SU-DHL-6 (cell line): ENCODE measurements at regions not wholly inside any gene's neighbourhood (a gene's known extent, or its start where the extent isn't known, plus 50 kb on each side); places are given as distances from the start of the nearest gene placed in this dataset.

Experiments
- H2AFZ ChIP-seq: fragments of 200-600 bp; sonication (generic); 2 replicates; pipeline ENCODE4 v1.6.1; 2014; ENCODE audit warnings: low read depth, mild to moderate bottlenecking, moderate library complexity, mixed read lengths, antibody characterized with exemption, low read length; ENCODE audit not compliant: severe bottlenecking
- H3F3A ChIP-seq: fragments of 200-600 bp; shearing (Covaris generic); 2 replicates; pipeline ENCODE4 v1.6.0; 2016; ENCODE audit warnings: antibody characterized with exemption, mild to moderate bottlenecking; ENCODE audit not compliant: insufficient read depth
- H3K27ac ChIP-seq: fragments of 200-600 bp; sonication (generic); 2 replicates; pipeline ENCODE4 v1.5.1; 2016; ENCODE audit warnings: low read depth, mild to moderate bottlenecking, low read length, moderate library complexity, mixed read lengths
- H3K27me3 ChIP-seq: fragments of 200-600 bp; sonication (generic), shearing (Covaris generic); 2 replicates; pipeline ENCODE4 v1.6.0; 2014; ENCODE audit warnings: mild to moderate bottlenecking, low read length
- H3K36me3 ChIP-seq: fragments of 200-600 bp; sonication (generic); 2 replicates; pipeline ENCODE4 v1.6.1; 2014; ENCODE audit warnings: mild to moderate bottlenecking, low read length, mixed read lengths
- H3K4me2 ChIP-seq: fragments of 300-600, 200-600 bp; shearing (Covaris generic), sonication (generic); 2 replicates; pipeline ENCODE4 v1.6.0; 2014; ENCODE audit warnings: low read length, low read depth, mild to moderate bottlenecking; ENCODE audit not compliant: poor library complexity, severe bottlenecking
- H3K4me3 ChIP-seq: fragments of 200-600 bp; sonication (generic); 2 replicates; pipeline ENCODE4 v1.5.1; 2014; ENCODE audit warnings: antibody characterized with exemption, low read length, mild to moderate bottlenecking, mixed read lengths; ENCODE audit not compliant: insufficient read depth, poor library complexity, severe bottlenecking
- H3K79me2 ChIP-seq: fragments of 200-600 bp; sonication (generic); 2 replicates; pipeline ENCODE4 v1.6.1; 2014; ENCODE audit warnings: mild to moderate bottlenecking, low read length, moderate library complexity; ENCODE audit not compliant: insufficient read depth
- H3K9ac ChIP-seq: fragments of 200-600 bp; sonication (generic); 2 replicates; pipeline ENCODE4 v1.7.0; 2014; ENCODE audit warnings: mild to moderate bottlenecking, low read length
- H3K9me2 ChIP-seq: fragments of 200-600 bp; sonication (generic); replicated peaks from 2 replicates; pipeline ENCODE4 v1.6.1; 2014; ENCODE audit warnings: low read length; ENCODE audit not compliant: insufficient read depth
- H3K9me3 ChIP-seq: fragments of 200-600 bp; sonication (generic); 2 replicates; pipeline ENCODE4 v1.6.1; 2014; ENCODE audit warnings: low read length, mixed read lengths; ENCODE audit not compliant: insufficient read depth
- H4K20me1 ChIP-seq: fragments of 200-600 bp; sonication (generic); 2 replicates; pipeline ENCODE4 v1.6.1; 2014; ENCODE audit warnings: low read depth, mild to moderate bottlenecking, antibody characterized with exemption, low read length, moderate library complexity, mixed read lengths
- EZH2phosphoT487 ChIP-seq: fragments of 200-600 bp; sonication (generic), shearing (Covaris generic); conservative IDR thresholded peaks from 2 replicates; pipeline ENCODE4 v1.6.1; 2018; ENCODE audit warnings: mild to moderate bottlenecking, antibody characterized with exemption, low read length, moderate library complexity, mixed read lengths
- TF ChIP-seq, protein P1 (sequence below): fragments of 200-600 bp; sonication (generic); IDR thresholded peaks from one replicate; pipeline ENCODE4 v1.5.1; 2017; ENCODE audit warnings: antibody characterized with exemption, mild to moderate bottlenecking, low read length, moderate library complexity; ENCODE audit not compliant: insufficient read depth, poor library complexity, severe bottlenecking

- no peak overlapping the region for H2AFZ ChIP-seq
- TF ChIP-seq, protein P1, sequence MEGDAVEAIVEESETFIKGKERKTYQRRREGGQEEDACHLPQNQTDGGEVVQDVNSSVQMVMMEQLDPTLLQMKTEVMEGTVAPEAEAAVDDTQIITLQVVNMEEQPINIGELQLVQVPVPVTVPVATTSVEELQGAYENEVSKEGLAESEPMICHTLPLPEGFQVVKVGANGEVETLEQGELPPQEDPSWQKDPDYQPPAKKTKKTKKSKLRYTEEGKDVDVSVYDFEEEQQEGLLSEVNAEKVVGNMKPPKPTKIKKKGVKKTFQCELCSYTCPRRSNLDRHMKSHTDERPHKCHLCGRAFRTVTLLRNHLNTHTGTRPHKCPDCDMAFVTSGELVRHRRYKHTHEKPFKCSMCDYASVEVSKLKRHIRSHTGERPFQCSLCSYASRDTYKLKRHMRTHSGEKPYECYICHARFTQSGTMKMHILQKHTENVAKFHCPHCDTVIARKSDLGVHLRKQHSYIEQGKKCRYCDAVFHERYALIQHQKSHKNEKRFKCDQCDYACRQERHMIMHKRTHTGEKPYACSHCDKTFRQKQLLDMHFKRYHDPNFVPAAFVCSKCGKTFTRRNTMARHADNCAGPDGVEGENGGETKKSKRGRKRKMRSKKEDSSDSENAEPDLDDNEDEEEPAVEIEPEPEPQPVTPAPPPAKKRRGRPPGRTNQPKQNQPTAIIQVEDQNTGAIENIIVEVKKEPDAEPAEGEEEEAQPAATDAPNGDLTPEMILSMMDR: no peak
- no peak for TF ChIP-seq EZH2phosphoT487
- H3K9me3 ChIP-seq: no peaks in the 10 kb centered on the region
- H3F3A ChIP-seq: no peaks in the 10 kb centered on the region
- H3K4me2 ChIP-seq: no peak overlapping the region
- no peaks in the 10 kb centered on the region for H4K20me1 ChIP-seq
- H3K36me3 ChIP-seq: no peaks in the 10 kb centered on the region
- no peaks in the 10 kb centered on the region for H3K9me2 ChIP-seq
- no peaks in the 10 kb centered on the region for H3K79me2 ChIP-seq
- no peaks in the 10 kb centered on the region for H3K27me3 ChIP-seq
- no peak overlapping the region for H3K9ac ChIP-seq
- no peak overlapping the region for H3K27ac ChIP-seq
- no peak overlapping the region for H3K4me3 ChIP-seq
Measured at GRCh38 chr6:119594907-119595306, 245.3 kb upstream of the MAN1A1 start.

DNA sequence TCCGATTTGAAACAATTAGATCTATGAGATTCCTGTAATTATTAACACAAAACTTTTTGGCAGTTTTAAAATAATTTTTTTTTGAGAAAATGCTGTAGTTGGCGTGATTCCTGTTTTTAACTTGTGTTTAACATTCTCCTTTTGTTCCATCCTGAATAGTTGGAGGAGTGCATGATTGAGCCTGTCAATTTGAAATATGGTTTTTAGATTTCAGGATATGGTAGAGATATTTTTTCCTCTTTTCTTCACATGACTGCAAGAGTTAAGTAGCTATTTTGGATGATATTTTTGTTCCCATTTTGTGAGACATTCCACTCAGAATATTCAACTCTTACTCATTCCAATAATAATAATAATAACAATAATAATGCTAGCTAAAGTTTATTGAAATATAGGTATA is 241.7 kb upstream of the MAN1A1 start:
- H3K4me2 ChIP-seq: no peak overlapping the region
- H3F3A ChIP-seq: no peaks in the 10 kb centered on the region
- H3K27ac ChIP-seq: no peak overlapping the region
- H3K9me2 ChIP-seq: no peaks in the 10 kb centered on the region
- no peaks in the 10 kb centered on the region for H3K9me3 ChIP-seq
- no peak overlapping the region for H3K4me3 ChIP-seq
- H4K20me1 ChIP-seq: no peaks in the 10 kb centered on the region
- TF ChIP-seq, protein P1: no peak
- no peak for TF ChIP-seq EZH2phosphoT487
- no peak overlapping the region for H2AFZ ChIP-seq
- H3K27me3 ChIP-seq: no peaks in the 10 kb centered on the region
- no peaks in the 10 kb centered on the region for H3K36me3 ChIP-seq
- H3K79me2 ChIP-seq: no peaks in the 10 kb centered on the region
- no peak overlapping the region for H3K9ac ChIP-seq

DNA sequence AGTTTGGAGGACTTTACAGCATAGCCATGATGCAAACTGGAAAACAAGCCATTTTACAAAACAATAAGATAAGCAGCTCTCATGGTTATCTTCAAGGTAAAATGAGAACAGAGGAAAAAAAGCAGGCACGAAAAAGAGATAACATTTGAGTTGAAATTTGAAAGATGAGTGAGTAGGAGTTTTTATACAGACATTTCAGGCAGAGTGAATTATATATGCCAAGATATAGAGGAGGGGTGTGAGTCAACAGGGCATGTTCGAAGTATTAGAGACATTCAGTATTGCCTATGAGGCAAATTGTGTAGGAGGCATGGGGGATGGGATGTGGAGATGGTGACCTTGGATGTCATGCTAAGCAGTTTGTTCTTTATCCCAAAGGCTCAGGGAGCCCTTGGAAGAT is 240.5 kb upstream of the MAN1A1 start:
- no peaks in the 10 kb centered on the region for H3F3A ChIP-seq
- no peaks in the 10 kb centered on the region for H3K36me3 ChIP-seq
- no peaks in the 10 kb centered on the region for H3K79me2 ChIP-seq
- H3K27me3 ChIP-seq: no peaks in the 10 kb centered on the region
- no peaks in the 10 kb centered on the region for H3K9me3 ChIP-seq
- H3K4me3 ChIP-seq: no peak overlapping the region
- H3K9me2 ChIP-seq: no peaks in the 10 kb centered on the region
- no peaks in the 10 kb centered on the region for H4K20me1 ChIP-seq
- H3K9ac ChIP-seq: no peak overlapping the region
- no peak overlapping the region for H2AFZ ChIP-seq
- H3K4me2 ChIP-seq: no peak overlapping the region
- no peak overlapping the region for H3K27ac ChIP-seq
- TF ChIP-seq, protein P1: no peak
- TF ChIP-seq EZH2phosphoT487: no peak

DNA sequence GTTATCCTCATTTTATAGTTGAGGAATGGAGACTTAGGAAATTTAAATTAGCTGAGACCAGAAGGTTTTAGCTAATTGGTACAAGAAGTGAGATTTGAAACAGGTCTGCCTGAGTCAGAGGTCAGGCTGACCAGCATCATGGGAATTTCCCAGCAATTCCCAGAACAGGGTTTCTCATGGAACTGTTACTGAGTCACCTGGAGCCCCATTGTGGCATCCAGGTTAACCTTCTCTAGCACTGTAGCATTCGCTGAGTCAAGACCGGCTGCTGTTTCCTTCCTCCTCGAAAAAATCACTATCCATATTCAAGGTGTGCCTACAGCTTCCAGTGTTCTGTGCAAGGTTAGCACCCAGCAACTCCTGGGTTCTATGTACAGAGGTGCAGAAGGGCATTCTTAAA is 238.0 kb upstream of the MAN1A1 start:
- H3K4me2 ChIP-seq: no peak overlapping the region
- H3K4me3 ChIP-seq: no peak overlapping the region
- H2AFZ ChIP-seq: no peak overlapping the region
- H3K36me3 ChIP-seq: no peaks in the 10 kb centered on the region
- TF ChIP-seq, protein P1: no peak
- TF ChIP-seq EZH2phosphoT487: no peak
- no peak overlapping the region for H3K9ac ChIP-seq
- H3K27me3 ChIP-seq: no peaks in the 10 kb centered on the region
- H4K20me1 ChIP-seq: no peaks in the 10 kb centered on the region
- H3K9me2 ChIP-seq: no peaks in the 10 kb centered on the region
- H3K79me2 ChIP-seq: no peaks in the 10 kb centered on the region
- no peaks in the 10 kb centered on the region for H3K9me3 ChIP-seq
- H3K27ac ChIP-seq: no peak overlapping the region
- H3F3A ChIP-seq: no peaks in the 10 kb centered on the region
